A673 (cell line): ENCODE measurements at regions not wholly inside any gene's neighbourhood (a gene's known extent, or its start where the extent isn't known, plus 50 kb on each side); places are given as distances from the start of the nearest gene placed in this dataset.

Source experiments
- EZH2 ChIP-seq: fragments of 200-600 bp; sonication (generic); IDR thresholded peaks from 2 replicates; pipeline ENCODE4 v1.6.1; 2017; ENCODE audit warnings: borderline replicate concordance, low read depth, mild to moderate bottlenecking, mixed read lengths, antibody characterized with exemption, low read length; ENCODE audit not compliant: poor library complexity, severe bottlenecking
- TF ChIP-seq, protein P1 (sequence below): fragments of 300-800, 200-600 bp; sonication (generic); conservative IDR thresholded peaks from 2 replicates; pipeline ENCODE4 v1.5.1; 2017; ENCODE audit warnings: low read depth, mild to moderate bottlenecking, antibody characterized with exemption, low read length, moderate library complexity, mixed read lengths

DNA sequence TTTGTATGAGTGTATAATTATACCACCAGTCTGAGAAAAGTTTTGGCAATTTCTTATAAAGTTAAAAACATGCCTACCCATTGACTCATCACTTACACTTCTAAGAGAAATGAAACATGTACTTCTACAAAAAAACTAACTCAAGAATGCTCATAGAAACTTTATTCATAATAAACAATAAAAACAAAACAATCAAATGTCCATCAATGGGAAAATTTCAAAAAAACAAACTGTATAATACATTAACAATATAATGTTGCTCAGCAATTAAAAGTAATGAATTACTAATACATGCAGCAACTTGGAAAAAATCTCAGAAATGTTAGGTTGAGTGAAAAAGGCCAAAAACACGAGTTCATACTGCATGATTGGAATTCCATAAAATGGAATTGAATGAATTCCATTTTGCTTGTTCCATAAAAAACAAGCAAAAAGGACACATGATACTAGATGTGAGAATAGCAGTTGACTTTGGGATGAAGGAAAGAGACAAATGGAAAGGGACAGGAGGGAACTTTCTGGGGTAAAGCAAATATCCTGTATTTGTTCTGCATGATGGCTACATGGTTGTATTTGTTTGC lies 726.6 kb downstream of the RFPL4B start:
- TF ChIP-seq, protein P1, sequence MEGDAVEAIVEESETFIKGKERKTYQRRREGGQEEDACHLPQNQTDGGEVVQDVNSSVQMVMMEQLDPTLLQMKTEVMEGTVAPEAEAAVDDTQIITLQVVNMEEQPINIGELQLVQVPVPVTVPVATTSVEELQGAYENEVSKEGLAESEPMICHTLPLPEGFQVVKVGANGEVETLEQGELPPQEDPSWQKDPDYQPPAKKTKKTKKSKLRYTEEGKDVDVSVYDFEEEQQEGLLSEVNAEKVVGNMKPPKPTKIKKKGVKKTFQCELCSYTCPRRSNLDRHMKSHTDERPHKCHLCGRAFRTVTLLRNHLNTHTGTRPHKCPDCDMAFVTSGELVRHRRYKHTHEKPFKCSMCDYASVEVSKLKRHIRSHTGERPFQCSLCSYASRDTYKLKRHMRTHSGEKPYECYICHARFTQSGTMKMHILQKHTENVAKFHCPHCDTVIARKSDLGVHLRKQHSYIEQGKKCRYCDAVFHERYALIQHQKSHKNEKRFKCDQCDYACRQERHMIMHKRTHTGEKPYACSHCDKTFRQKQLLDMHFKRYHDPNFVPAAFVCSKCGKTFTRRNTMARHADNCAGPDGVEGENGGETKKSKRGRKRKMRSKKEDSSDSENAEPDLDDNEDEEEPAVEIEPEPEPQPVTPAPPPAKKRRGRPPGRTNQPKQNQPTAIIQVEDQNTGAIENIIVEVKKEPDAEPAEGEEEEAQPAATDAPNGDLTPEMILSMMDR, result no peak
- TF ChIP-seq EZH2, result no peak
